ENCODE measurements at regions not wholly inside any gene's neighbourhood (a gene's known extent, or its start where the extent isn't known, plus 50 kb on each side); places are given as distances from the start of the nearest gene placed in this dataset.

GRCh38 chr1:87812871-87813577 lies 484.3 kb downstream of the LMO4 start:
- DNase-seq = no peak

DNA sequence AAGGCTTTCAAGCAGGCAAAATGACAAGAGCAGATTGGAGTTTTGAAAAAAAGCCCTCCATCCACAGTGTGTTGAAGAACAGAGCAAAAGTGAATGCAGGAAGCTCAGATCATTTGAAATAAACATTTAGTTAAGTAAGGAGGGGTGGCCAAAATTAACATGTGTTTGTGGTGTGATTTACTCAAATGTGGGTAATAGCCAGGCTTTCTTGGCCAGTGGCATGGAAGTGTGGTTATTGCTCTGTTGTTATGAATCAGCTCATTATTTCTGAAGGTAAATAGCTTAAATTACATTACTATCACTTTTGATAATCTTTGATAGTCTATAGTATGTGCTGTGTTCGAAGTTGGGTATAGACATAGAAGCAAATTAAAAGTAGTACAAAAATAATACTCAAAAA lies 485.9 kb downstream of the LMO4 start:
- no peak for DNase-seq

DNA sequence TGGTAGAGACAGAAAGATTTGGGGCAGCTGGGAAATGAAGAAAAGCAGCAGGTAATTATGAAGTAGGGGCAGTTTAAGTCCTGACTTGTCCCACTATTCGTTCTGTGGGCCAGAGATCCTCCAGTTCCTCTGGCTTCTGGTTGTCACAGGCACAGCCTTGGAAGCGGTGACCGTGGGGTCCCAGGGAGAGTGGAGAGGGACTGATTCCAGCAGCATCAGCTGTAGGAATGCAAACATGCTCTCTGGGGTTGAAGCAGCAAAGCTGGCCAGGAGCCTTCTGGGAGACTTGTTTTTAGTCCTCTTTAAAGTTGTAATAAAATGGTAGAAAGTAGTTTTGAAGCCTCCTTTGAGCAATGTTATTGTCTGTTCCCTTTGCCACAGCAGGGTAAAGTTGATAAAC lies 488.0 kb downstream of the LMO4 start:
- no peak for DNase-seq

GRCh38 chr1:87820668-87821334 lies 492.1 kb downstream of the LMO4 start:
- DNase-seq = no peak

GRCh38 chr1:87821335-87821697 lies 492.6 kb downstream of the LMO4 start:
- DNase-seq = no peak

- peak in 10 of 51 donors; percentile 0 to 22 (median 3) for DNase-seq
Observed at GRCh38 chr1:87826681-87827251, 498.1 kb downstream of the LMO4 start.

DNA sequence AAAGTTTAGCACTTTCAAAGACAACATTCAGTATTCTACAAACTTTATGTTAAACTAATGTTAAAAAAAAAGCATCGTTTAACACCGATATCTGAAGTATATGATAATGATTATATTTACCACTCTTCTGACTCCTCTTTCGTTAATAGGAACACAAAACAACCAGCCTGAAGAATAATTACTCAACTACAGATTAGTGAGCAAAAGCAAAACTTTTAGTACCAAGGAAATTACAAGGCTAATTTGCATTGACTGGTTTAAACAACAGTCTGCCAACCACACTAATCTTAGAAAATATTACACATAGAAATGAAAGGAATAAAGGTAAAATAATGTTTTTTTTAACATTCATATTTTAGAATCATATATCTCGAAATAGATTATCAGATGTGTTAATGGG lies 500.7 kb downstream of the LMO4 start:
- no peak for DNase-seq

DNA sequence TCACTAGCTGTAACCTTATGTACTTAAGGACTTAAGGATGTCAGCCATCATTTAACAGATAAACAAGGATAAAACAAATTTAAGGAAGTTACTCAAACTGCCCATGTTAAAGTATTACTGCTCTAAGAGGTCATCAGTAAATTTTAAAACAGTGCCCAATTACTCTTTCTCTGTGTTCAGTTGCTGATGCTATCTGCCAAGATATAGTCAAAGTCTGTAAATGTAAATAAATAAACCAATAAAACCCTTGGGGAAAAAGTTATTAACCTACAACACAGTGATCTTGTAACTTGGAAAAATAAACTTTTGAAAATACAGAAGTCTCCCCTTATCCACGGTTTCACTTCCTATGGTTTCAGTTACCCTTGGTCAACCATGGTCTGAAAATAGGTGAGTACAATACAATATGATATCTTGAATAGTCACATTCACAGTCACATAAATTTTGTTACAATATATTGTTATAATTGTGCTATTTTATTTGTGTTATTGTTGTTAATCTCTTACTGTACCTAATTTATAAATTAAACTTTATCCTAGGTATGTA lies 501.8 kb downstream of the LMO4 start:
- DNase-seq = no peak

- no peak for DNase-seq
Observed at GRCh38 chr1:87833166-87833565, 504.5 kb downstream of the LMO4 start.

DNA sequence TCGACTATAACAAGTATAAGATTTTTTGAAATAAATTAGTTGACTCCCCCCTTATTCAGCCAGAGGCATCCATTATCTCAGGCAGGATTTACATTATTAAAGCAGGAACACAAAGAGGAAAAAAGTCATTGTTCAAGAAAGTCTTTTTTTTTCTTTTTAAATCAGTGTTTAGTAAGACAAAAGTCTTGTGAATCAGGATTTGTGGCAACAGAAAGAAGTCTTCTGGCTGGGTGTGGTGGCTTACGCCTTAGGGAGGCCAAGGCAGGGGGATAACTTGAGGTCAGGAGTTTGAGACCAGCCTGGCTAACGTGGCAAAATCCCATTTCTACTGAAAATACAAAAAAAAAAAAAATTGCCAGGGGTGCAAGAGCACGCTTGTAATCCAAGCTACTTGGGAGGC lies 505.5 kb downstream of the LMO4 start:
- no peak for DNase-seq

DNA sequence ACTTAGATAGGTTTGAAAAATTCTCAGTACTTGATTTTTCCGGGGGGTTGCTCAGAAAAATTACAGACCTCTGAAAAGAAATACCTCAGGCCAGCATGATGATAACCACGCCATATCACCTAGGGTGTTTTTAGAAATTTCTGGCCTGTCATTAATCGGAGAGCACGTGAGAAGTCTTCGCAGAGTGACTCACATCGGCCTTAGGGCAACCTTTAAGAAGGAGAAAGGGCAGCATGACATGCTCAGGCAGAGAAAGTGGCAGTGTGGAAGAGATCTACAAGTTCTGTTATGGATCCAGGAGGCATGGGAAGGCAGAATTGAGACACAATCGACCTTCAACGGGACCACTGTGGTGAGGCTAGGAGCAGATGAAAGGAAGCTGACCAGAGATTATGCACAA lies 506.3 kb downstream of the LMO4 start:
- no peak for DNase-seq

- no peak for DNase-seq
Observed at GRCh38 chr1:87840767-87841166, 512.1 kb downstream of the LMO4 start.

GRCh38 chr1:87841332-87841731 lies 512.7 kb downstream of the LMO4 start:
- DNase-seq = no peak

DNA sequence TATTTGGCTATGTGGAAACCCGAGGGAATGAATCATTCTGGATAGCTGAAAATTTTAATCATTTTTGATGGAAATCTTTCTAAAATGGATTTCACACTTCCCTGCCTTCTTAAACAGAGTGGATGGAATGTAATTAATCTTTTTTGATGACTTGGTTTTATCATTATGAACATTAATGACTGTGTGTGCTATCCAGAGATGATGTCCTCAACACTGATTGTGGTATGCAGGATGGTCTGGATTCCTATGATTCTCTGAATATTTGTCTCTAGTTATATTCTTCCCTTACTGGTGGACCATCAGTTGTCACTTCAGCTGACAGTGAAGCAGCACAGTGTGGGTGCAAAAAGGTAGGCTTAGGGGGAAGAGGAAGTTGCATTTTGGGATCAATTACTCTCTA lies 513.5 kb downstream of the LMO4 start:
- no peak for DNase-seq

GRCh38 chr1:87844251-87844650 lies 515.6 kb downstream of the LMO4 start:
- DNase-seq = no peak

GRCh38 chr1:87851490-87851889 lies 522.8 kb downstream of the LMO4 start:
- no peak for DNase-seq

DNA sequence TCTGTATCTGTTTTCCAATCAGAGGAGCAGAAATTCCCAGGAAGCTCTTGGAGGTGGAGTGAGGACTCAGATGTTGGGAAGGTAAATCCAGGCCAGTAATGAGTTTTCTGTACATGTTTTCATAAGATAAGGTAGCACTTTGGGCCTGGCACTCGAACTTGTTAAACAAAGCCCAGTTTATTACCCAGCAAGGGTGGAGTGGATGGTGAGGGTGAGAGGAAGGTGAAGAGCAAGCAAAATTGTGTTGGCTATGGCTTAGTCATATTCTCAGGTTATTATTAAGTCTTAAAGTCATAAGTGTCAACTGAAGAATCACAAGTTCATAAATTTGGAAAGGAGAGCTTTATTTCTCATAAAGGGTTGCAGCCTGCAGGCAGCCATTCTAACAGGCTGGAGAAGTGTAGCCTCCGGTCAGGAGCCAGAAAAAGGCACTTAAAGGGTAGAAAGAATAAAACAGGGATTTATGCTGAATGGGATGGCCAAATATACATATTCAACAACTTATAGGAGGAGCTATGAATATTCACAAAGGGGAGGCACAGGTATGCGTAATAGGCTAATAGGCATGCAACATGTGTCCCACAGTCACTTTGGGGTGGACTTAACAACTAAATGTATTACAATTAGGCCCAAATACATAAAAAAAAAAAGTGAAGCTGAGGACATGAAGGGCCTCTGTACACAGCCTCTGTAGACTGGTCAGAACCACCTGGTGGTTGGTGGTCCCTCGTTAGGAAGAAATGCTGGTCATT lies 523.9 kb downstream of the LMO4 start:
- DNase-seq = no peak

- no peak for DNase-seq
Observed at GRCh38 chr1:87853576-87854351, 525.1 kb downstream of the LMO4 start.

GRCh38 chr1:87863317-87863716 lies 534.6 kb downstream of the LMO4 start:
- no peak for DNase-seq

- no peak for DNase-seq
Observed at GRCh38 chr1:87864676-87865075, 536.0 kb downstream of the LMO4 start.

DNA sequence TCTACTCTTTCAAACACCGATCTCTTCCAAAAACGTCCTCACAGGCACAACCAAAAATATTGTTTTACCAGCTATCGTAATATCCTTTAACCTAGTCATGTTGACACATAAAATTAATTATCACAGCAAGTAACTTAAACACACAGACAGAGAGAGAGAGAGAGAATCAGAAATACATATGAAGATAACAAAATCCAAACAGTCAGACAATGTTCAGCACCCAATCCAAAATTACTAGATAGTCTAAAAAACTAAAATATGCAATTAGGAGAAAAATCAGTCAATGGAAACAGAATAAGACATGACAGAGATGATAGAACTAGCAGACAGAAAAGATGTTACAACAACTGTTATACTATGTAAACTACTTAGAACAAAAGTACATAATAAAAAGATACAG lies 537.7 kb downstream of the LMO4 start:
- DNase-seq = no peak
